Neural cell (in vitro differentiated cells): ENCODE measurements at regions not wholly inside any gene's neighbourhood (a gene's known extent, or its start where the extent isn't known, plus 50 kb on each side); places are given as distances from the start of the nearest gene placed in this dataset.

Source experiments
- H2AFZ ChIP-seq: fragments of 200-600, 300-800 bp; sonication (generic), shearing (Covaris generic); 2 replicates; pipeline ENCODE4 v1.6.0; 2014; ENCODE audit warnings: low read depth, mild to moderate bottlenecking, antibody characterized with exemption, low read length, moderate library complexity
- H3F3A ChIP-seq: fragments of 200-600 bp; shearing (Covaris generic); 2 replicates; pipeline ENCODE4 v1.6.1; 2016; ENCODE audit warnings: mild to moderate bottlenecking, moderate library complexity, mixed read lengths, antibody characterized with exemption, low read length; ENCODE audit not compliant: insufficient read depth, poor library complexity, severe bottlenecking
- H3K27ac ChIP-seq: fragments of 200-600, 300-800 bp; sonication (generic), shearing (Covaris generic); 2 replicates; pipeline ENCODE4 v1.5.1; 2014; ENCODE audit warnings: mild to moderate bottlenecking, low read length, moderate library complexity
- H3K27me3 ChIP-seq: fragments of 300-800, 200-600 bp; sonication (generic), shearing (Covaris generic); 2 replicates; pipeline ENCODE4 v1.6.0; 2014; ENCODE audit warnings: mild to moderate bottlenecking, low read depth, low read length, moderate library complexity; ENCODE audit not compliant: insufficient read depth
- H3K36me3 ChIP-seq: fragments of 300-800, 200-600 bp; sonication (generic), shearing (Covaris generic); 2 replicates; pipeline ENCODE4 v1.5.1; 2014; ENCODE audit warnings: mild to moderate bottlenecking, antibody characterized with exemption, low read length, moderate library complexity; ENCODE audit not compliant: insufficient read depth
- H3K4me2 ChIP-seq: fragments of 300-800, 200-600 bp; sonication (generic), shearing (Covaris generic); 2 replicates; pipeline ENCODE4 v1.6.0; 2014; ENCODE audit warnings: mild to moderate bottlenecking, low read length
- H3K4me3 ChIP-seq: fragments of 300-800, 200-600 bp; sonication (generic), shearing (Covaris generic); 2 replicates; pipeline ENCODE4 v1.5.1; 2014; ENCODE audit warnings: mild to moderate bottlenecking, low read length, moderate library complexity
- H3K79me2 ChIP-seq: fragments of 200-600 bp; shearing (Covaris generic); replicated peaks from 2 replicates; pipeline ENCODE4 v1.6.0; 2014; ENCODE audit warnings: mild to moderate bottlenecking, low read length, moderate library complexity; ENCODE audit not compliant: insufficient read depth
- H3K9ac ChIP-seq: fragments of 300-800, 200-600 bp; sonication (generic), shearing (Covaris generic); 2 replicates; pipeline ENCODE4 v1.6.1; 2016; ENCODE audit warnings: mild to moderate bottlenecking, low read length, mixed read lengths
- H3K9me2 ChIP-seq: fragments of 200-600 bp; shearing (Covaris generic); 2 replicates; pipeline ENCODE4 v1.6.1; 2016; ENCODE audit warnings: mild to moderate bottlenecking, low read length, mixed read lengths; ENCODE audit not compliant: insufficient read depth
- H3K9me3 ChIP-seq: fragments of 200-600, 300-800 bp; sonication (generic), shearing (Covaris generic); 2 replicates; pipeline ENCODE4 v1.6.1; 2016; ENCODE audit warnings: mild to moderate bottlenecking, mixed run types, low read length, moderate library complexity, mixed read lengths
- H4K20me1 ChIP-seq: fragments of 200-600 bp; shearing (Covaris generic); 2 replicates; pipeline ENCODE4 v1.6.1; 2016; ENCODE audit warnings: mild to moderate bottlenecking, mixed run types; ENCODE audit not compliant: insufficient read depth
- EP300 ChIP-seq: fragments of 450-650 bp; conservative IDR thresholded peaks from 2 replicates; pipeline ENCODE4 v1.6.1; 2014; ENCODE audit warnings: antibody characterized with exemption, mild to moderate bottlenecking, moderate library complexity; ENCODE audit not compliant: poor library complexity, severe bottlenecking
- EZH2 ChIP-seq: fragments of 200-600, 300-800 bp; shearing (Covaris generic), sonication (generic); IDR thresholded peaks from 2 replicates; pipeline ENCODE4 v1.6.1; 2014; ENCODE audit warnings: antibody characterized with exemption, low read length, borderline replicate concordance, mild to moderate bottlenecking; ENCODE audit not compliant: insufficient read depth, poor library complexity, severe bottlenecking
- MXI1 ChIP-seq: fragments of 450-650 bp; conservative IDR thresholded peaks from 2 replicates; pipeline ENCODE4 v1.6.1; 2014; ENCODE audit warnings: antibody characterized with exemption, mild to moderate bottlenecking; ENCODE audit not compliant: poor library complexity, severe bottlenecking
- POLR2AphosphoS5 ChIP-seq: IDR thresholded peaks from 2 replicates; pipeline ENCODE4 v1.6.1; 2012
- RAD21 ChIP-seq: fragments of 450-650 bp; conservative IDR thresholded peaks from 2 replicates; pipeline ENCODE4 v1.6.1; 2014; ENCODE audit warnings: antibody characterized with exemption, mild to moderate bottlenecking, moderate library complexity
- SMC3 ChIP-seq: fragments of 450-650 bp; conservative IDR thresholded peaks from 2 replicates; pipeline ENCODE4 v1.6.1; 2014; ENCODE audit warnings: antibody characterized with exemption, mild to moderate bottlenecking, moderate library complexity; ENCODE audit not compliant: poor library complexity
- TAF1 ChIP-seq: IDR thresholded peaks from 2 replicates; pipeline ENCODE4 v1.6.1; 2012; ENCODE audit warnings: low read depth
- TF ChIP-seq, protein P1 (sequence below): IDR thresholded peaks from 2 replicates; pipeline ENCODE4 v1.6.1; 2012; ENCODE audit warnings: borderline replicate concordance
- TF ChIP-seq, protein P2 (sequence below): fragments of 450-650 bp; IDR thresholded peaks from 2 replicates; pipeline ENCODE4 v1.5.1; 2014; ENCODE audit warnings: antibody characterized with exemption, mild to moderate bottlenecking, moderate library complexity; ENCODE audit not compliant: poor library complexity, severe bottlenecking

DNA sequence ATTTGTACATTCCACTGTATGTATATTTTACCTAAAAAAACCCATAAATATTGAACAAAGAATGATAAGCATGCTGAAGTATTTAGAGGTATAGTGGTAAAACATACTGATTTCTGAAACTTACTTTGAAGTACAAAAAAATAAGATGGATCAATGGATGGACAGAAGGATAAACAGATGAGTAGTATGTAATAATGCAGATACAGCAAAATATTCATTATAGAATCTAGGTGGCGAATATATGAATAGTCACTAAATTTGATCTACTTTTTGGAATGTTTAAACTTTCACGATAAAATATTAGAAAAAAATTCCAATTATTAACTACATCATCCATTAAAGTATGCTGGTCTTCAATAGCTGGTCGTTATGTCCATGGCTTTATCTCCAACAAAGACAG, 51.9 kb upstream of the GNB4 start:
- H3K9me3 ChIP-seq = no peaks in the 10 kb centered on the region
- H2AFZ ChIP-seq = no peak overlapping the region
- H3F3A ChIP-seq = no peaks in the 10 kb centered on the region
- no peak overlapping the region for H3K4me3 ChIP-seq
- H3K27ac ChIP-seq = no peak overlapping the region
- H3K79me2 ChIP-seq = no peaks in the 10 kb centered on the region
- H3K36me3 ChIP-seq = no peaks in the 10 kb centered on the region
- TF ChIP-seq TAF1 (no peak), POLR2AphosphoS5 (no peak), EZH2 (no peak)
- TF ChIP-seq, protein P1, sequence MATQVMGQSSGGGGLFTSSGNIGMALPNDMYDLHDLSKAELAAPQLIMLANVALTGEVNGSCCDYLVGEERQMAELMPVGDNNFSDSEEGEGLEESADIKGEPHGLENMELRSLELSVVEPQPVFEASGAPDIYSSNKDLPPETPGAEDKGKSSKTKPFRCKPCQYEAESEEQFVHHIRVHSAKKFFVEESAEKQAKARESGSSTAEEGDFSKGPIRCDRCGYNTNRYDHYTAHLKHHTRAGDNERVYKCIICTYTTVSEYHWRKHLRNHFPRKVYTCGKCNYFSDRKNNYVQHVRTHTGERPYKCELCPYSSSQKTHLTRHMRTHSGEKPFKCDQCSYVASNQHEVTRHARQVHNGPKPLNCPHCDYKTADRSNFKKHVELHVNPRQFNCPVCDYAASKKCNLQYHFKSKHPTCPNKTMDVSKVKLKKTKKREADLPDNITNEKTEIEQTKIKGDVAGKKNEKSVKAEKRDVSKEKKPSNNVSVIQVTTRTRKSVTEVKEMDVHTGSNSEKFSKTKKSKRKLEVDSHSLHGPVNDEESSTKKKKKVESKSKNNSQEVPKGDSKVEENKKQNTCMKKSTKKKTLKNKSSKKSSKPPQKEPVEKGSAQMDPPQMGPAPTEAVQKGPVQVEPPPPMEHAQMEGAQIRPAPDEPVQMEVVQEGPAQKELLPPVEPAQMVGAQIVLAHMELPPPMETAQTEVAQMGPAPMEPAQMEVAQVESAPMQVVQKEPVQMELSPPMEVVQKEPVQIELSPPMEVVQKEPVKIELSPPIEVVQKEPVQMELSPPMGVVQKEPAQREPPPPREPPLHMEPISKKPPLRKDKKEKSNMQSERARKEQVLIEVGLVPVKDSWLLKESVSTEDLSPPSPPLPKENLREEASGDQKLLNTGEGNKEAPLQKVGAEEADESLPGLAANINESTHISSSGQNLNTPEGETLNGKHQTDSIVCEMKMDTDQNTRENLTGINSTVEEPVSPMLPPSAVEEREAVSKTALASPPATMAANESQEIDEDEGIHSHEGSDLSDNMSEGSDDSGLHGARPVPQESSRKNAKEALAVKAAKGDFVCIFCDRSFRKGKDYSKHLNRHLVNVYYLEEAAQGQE = no peak
- no peak overlapping the region for H3K9ac ChIP-seq
- H3K4me2 ChIP-seq = no peak overlapping the region
- no peaks in the 10 kb centered on the region for H4K20me1 ChIP-seq
- H3K27me3 ChIP-seq = no peaks in the 10 kb centered on the region
- H3K9me2 ChIP-seq = no peaks in the 10 kb centered on the region

DNA sequence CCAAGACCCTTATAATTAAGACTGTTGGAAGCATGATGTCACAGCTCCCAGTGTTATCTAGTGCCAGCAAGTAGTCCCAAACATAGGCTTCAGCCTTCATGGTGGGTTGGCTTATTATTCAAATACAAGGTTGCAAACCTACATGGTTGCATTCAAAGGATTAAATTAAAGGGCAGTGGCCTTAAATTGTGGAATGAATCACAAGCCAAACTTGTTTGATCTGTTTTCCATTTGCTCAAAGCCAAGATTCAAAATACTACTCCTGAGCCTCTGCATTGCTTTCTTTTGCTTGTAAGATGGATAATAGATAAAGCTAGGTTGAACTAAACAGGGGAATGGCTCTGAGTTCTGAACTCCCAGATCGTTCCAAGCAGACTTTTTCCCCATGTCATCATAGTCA, 52.4 kb upstream of the GNB4 start:
- TF ChIP-seq POLR2AphosphoS5 (no peak), EP300 (no peak), RAD21 (no peak), TAF1 (no peak), MXI1 (no peak), SMC3 (no peak), EZH2 (no peak)
- TF ChIP-seq, protein P1 = no peak
- TF ChIP-seq, protein P2, sequence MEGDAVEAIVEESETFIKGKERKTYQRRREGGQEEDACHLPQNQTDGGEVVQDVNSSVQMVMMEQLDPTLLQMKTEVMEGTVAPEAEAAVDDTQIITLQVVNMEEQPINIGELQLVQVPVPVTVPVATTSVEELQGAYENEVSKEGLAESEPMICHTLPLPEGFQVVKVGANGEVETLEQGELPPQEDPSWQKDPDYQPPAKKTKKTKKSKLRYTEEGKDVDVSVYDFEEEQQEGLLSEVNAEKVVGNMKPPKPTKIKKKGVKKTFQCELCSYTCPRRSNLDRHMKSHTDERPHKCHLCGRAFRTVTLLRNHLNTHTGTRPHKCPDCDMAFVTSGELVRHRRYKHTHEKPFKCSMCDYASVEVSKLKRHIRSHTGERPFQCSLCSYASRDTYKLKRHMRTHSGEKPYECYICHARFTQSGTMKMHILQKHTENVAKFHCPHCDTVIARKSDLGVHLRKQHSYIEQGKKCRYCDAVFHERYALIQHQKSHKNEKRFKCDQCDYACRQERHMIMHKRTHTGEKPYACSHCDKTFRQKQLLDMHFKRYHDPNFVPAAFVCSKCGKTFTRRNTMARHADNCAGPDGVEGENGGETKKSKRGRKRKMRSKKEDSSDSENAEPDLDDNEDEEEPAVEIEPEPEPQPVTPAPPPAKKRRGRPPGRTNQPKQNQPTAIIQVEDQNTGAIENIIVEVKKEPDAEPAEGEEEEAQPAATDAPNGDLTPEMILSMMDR = no peak
- Histone ChIP-seq H4K20me1 (no peaks in the 10 kb centered on the region), H3K27ac (no peak overlapping the region)

More for the DNA sequence above, 52.4 kb upstream of the GNB4 start:
- Histone ChIP-seq H3F3A (no peaks in the 10 kb centered on the region), H3K79me2 (no peaks in the 10 kb centered on the region), H3K36me3 (no peaks in the 10 kb centered on the region), H3K9me2 (no peaks in the 10 kb centered on the region), H3K4me3 (no peak overlapping the region), H3K9ac (no peak overlapping the region), H2AFZ (no peak overlapping the region), H3K27me3 (no peaks in the 10 kb centered on the region), H3K9me3 (no peaks in the 10 kb centered on the region), H3K4me2 (no peak overlapping the region)
